ENCODE measurements at regions not wholly inside any gene's neighbourhood (a gene's known extent, or its start where the extent isn't known, plus 50 kb on each side); places are given as distances from the start of the nearest gene placed in this dataset.

- FAIRE-seq: no peak
- no peak for DNase-seq (ENCODE audit: insufficient read length, low spot score)
- TF ChIP-seq CTCF (IDR thresholded peaks at IDR 0.05; ENCODE audit: insufficient read depth, missing control alignments): no peak
Measured at GRCh38 chrX:3407781-3408180, 61.3 kb upstream of the MXRA5 start.

DNA sequence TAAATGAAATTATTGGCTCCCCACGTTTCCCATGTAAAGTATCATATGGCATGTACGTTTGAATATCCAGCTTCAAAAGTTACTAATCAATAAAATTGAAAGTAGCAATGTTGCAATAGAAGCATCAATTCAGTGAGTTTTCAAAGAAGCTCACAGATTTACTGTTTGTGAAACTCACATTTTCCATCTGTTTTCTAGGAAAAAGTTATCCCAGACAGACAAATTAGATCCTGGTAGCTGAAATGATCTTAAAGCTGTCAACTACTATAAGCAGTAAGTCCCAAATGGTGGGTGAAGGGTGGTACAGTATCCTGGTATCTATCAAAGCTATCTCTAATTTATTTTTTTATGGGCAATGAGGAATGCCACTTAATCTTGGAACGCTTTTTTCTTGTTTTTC, 60.7 kb upstream of the MXRA5 start:
- no peak for DNase-seq (ENCODE audit: insufficient read length, low spot score)
- FAIRE-seq: no peak
- TF ChIP-seq CTCF (IDR thresholded peaks at IDR 0.05; ENCODE audit: insufficient read depth, missing control alignments): no peak

GRCh38 chrX:3403748-3404147, 57.3 kb upstream of the MXRA5 start:
- no peak for FAIRE-seq

More at GRCh38 chrX:3403748-3404147, 57.3 kb upstream of the MXRA5 start:
- no peak for DNase-seq (ENCODE audit: insufficient read length, low spot score)
- TF ChIP-seq CTCF (IDR thresholded peaks at IDR 0.05; ENCODE audit: insufficient read depth, missing control alignments): no peak
